ENCODE measurements at regions not wholly inside any gene's neighbourhood (a gene's known extent, or its start where the extent isn't known, plus 50 kb on each side); places are given as distances from the start of the nearest gene placed in this dataset.

- intact Hi-C loops (cut with DNase I; ENCODE audit: low total_unique reads): no loop called here
- Histone ChIP-seq H3K27me3 (replicated peaks in 1 of 7) (no peaks in the 10 kb centered on the region), H3K9me3 (no peaks in the 10 kb centered on the region), H3K4me3 (no peak overlapping the region), H3K4me1 (no peaks in the 10 kb centered on the region), H3K27ac (no peak overlapping the region), H3K36me3 (no peaks in the 10 kb centered on the region)
- TF ChIP-seq POLR2AphosphoS5 (IDR thresholded peaks at IDR 0.05) (no peak), POLR2A (IDR thresholded peaks at IDR 0.05) (no peak), CTCF (IDR thresholded peaks at IDR 0.05 in 8 of 11, conservative IDR thresholded peaks at IDR 0.05 in 3 of 11) (no peak)
- 70 to 79% (median 73%) methylated on average over 2 of the region's 2 CpGs for WGBS, 5 donors
- DNase-seq: no peak
Measured at GRCh38 chr5:164580155-164580554, 1074.7 kb downstream of the MAT2B start.

GRCh38 chr5:164581889-164582288 lies 1076.5 kb downstream of the MAT2B start:
- intact Hi-C loops (cut with DNase I; ENCODE audit: low total_unique reads): no loop called here
- no peak for DNase-seq
- no peak for TF ChIP-seq POLR2AphosphoS5 (IDR thresholded peaks at IDR 0.05)
- TF ChIP-seq POLR2A (IDR thresholded peaks at IDR 0.05): no peak
- TF ChIP-seq CTCF (IDR thresholded peaks at IDR 0.05 in 8 of 11, conservative IDR thresholded peaks at IDR 0.05 in 3 of 11): no peak
- H3K27me3 ChIP-seq (replicated peaks in 1 of 7): no peaks in the 10 kb centered on the region
- no peak overlapping the region for H3K4me3 ChIP-seq
- H3K36me3 ChIP-seq: no peaks in the 10 kb centered on the region
- WGBS, 5 donors: 63 to 81% (median 67%) methylated on average over 2 of the region's 2 CpGs
- no peak overlapping the region for H3K27ac ChIP-seq
- no peaks in the 10 kb centered on the region for H3K4me1 ChIP-seq
- H3K9me3 ChIP-seq: peaks cover 0 to 7% (median 0%) of the 10 kb centered on the region in 8 donors

- Histone ChIP-seq H3K36me3 (no peaks in the 10 kb centered on the region), H3K4me3 (no peak overlapping the region), H3K4me1 (no peaks in the 10 kb centered on the region), H3K27me3 (replicated peaks in 1 of 7) (no peaks in the 10 kb centered on the region), H3K9me3 (no peaks in the 10 kb centered on the region), H3K27ac (no peak overlapping the region)
- no peak for TF ChIP-seq POLR2A (IDR thresholded peaks at IDR 0.05)
- TF ChIP-seq POLR2AphosphoS5 (IDR thresholded peaks at IDR 0.05): no peak
- no peak for TF ChIP-seq CTCF (IDR thresholded peaks at IDR 0.05 in 8 of 11, conservative IDR thresholded peaks at IDR 0.05 in 3 of 11)
- DNase-seq: no peak
- intact Hi-C loops (cut with DNase I; ENCODE audit: low total_unique reads): no loop called here
Measured at GRCh38 chr5:164593982-164594381, 1088.6 kb downstream of the MAT2B start.

- 48 to 58% (median 52%) methylated on average over 5 of the region's 5 CpGs for WGBS, 5 donors
- Histone ChIP-seq H3K27me3 (replicated peaks in 1 of 7) (no peaks in the 10 kb centered on the region), H3K4me3 (no peak overlapping the region), H3K9me3 (peaks cover 0 to 17% (median 0%) of the 10 kb centered on the region in 8 donors), H3K36me3 (no peaks in the 10 kb centered on the region), H3K27ac (no peak overlapping the region), H3K4me1 (no peaks in the 10 kb centered on the region)
- intact Hi-C loops (cut with DNase I; ENCODE audit: low total_unique reads): no loop called here
- TF ChIP-seq CTCF (IDR thresholded peaks at IDR 0.05 in 8 of 11, conservative IDR thresholded peaks at IDR 0.05 in 3 of 11) (no peak), POLR2A (IDR thresholded peaks at IDR 0.05) (no peak), POLR2AphosphoS5 (IDR thresholded peaks at IDR 0.05) (no peak)
- DNase-seq: no peak
Measured at GRCh38 chr5:164597293-164597900, 1092.0 kb downstream of the MAT2B start.
